ENCODE measurements at regions not wholly inside any gene's neighbourhood (a gene's known extent, or its start where the extent isn't known, plus 50 kb on each side); places are given as distances from the start of the nearest gene placed in this dataset.
A peak's percentile ranks its signal among the peaks of the same experiment; 100 is the strongest.

- no peaks in the 10 kb centered on the region for H3K27me3 ChIP-seq (ENCODE audit: control insufficient read depth, insufficient read depth, low read length)
- H3K36me3 ChIP-seq (ENCODE audit: control insufficient read depth, insufficient read depth, low read length): no peaks in the 10 kb centered on the region
- H3K27ac ChIP-seq (ENCODE audit: low read depth, low read length): no peak overlapping the region
- H3K9me3 ChIP-seq (ENCODE audit: control insufficient read depth, insufficient read depth, low read depth, low read length): peaks cover 3% of the 10 kb centered on the region; the same call in 1 of the 2 replicates
- H3K4me1 ChIP-seq (ENCODE audit: control insufficient read depth, insufficient read depth, low read length): no peaks in the 10 kb centered on the region
- H3K9ac ChIP-seq (ENCODE audit: low read length): no peak overlapping the region
- H3K4me3 ChIP-seq (ENCODE audit: low read depth, low read length): no peak overlapping the region
Observed at GRCh38 chr9:94159069-94159939, 75.0 kb downstream of the PTPDC1 start.

- no peak overlapping the region for H3K27ac ChIP-seq (ENCODE audit: low read depth, low read length)
- H3K4me3 ChIP-seq (ENCODE audit: low read depth, low read length): no peak overlapping the region
Observed at GRCh38 chr9:94160594-94161501, 76.6 kb downstream of the PTPDC1 start.

GRCh38 chr9:94161673-94162072 is 77.4 kb downstream of the PTPDC1 start:
- Histone ChIP-seq H3K4me1 (ENCODE audit: control insufficient read depth, insufficient read depth, low read length) (no peaks in the 10 kb centered on the region), H3K27ac (ENCODE audit: low read depth, low read length) (no peak overlapping the region), H3K36me3 (ENCODE audit: control insufficient read depth, insufficient read depth, low read length) (no peaks in the 10 kb centered on the region), H3K27me3 (ENCODE audit: control insufficient read depth, insufficient read depth, low read length) (no peaks in the 10 kb centered on the region), H3K4me3 (ENCODE audit: low read depth, low read length) (no peak overlapping the region), H3K9me3 (ENCODE audit: control insufficient read depth, insufficient read depth, low read depth, low read length) (no peaks in the 10 kb centered on the region), H3K9ac (ENCODE audit: low read length) (no peak overlapping the region)

More at GRCh38 chr9:94160594-94161501, 76.6 kb downstream of the PTPDC1 start:
- H3K9ac ChIP-seq (ENCODE audit: low read length): no peak overlapping the region
- no peaks in the 10 kb centered on the region for H3K9me3 ChIP-seq (ENCODE audit: control insufficient read depth, insufficient read depth, low read depth, low read length)
- H3K36me3 ChIP-seq (ENCODE audit: control insufficient read depth, insufficient read depth, low read length): no peaks in the 10 kb centered on the region
- H3K4me1 ChIP-seq (ENCODE audit: control insufficient read depth, insufficient read depth, low read length): no peaks in the 10 kb centered on the region
- H3K27me3 ChIP-seq (ENCODE audit: control insufficient read depth, insufficient read depth, low read length): no peaks in the 10 kb centered on the region

GRCh38 chr9:94164806-94165549 is 80.7 kb downstream of the PTPDC1 start:
- H3K4me1 ChIP-seq (ENCODE audit: control insufficient read depth, insufficient read depth, low read length): peaks cover 10% of the 10 kb centered on the region; the same call in 1 of the 2 replicates
- H3K36me3 ChIP-seq (ENCODE audit: control insufficient read depth, insufficient read depth, low read length): peaks cover 9% of the 10 kb centered on the region; the same call in 1 of the 2 replicates
- H3K9me3 ChIP-seq (ENCODE audit: control insufficient read depth, insufficient read depth, low read depth, low read length): no peaks in the 10 kb centered on the region
- no peak overlapping the region for H3K9ac ChIP-seq (ENCODE audit: low read length)
- H3K27ac ChIP-seq (ENCODE audit: low read depth, low read length): no peak overlapping the region
- H3K27me3 ChIP-seq (ENCODE audit: control insufficient read depth, insufficient read depth, low read length): no peaks in the 10 kb centered on the region
- no peak overlapping the region for H3K4me3 ChIP-seq (ENCODE audit: low read depth, low read length)

GRCh38 chr9:94165592-94166235 is 81.5 kb downstream of the PTPDC1 start:
- Histone ChIP-seq H3K9me3 (ENCODE audit: control insufficient read depth, insufficient read depth, low read depth, low read length) (no peaks in the 10 kb centered on the region), H3K27ac (ENCODE audit: low read depth, low read length) (no peak overlapping the region; the same call in 1 of the 2 replicates), H3K36me3 (ENCODE audit: control insufficient read depth, insufficient read depth, low read length) (peaks cover 9% of the 10 kb centered on the region; the same call in 1 of the 2 replicates), H3K27me3 (ENCODE audit: control insufficient read depth, insufficient read depth, low read length) (no peaks in the 10 kb centered on the region), H3K4me1 (ENCODE audit: control insufficient read depth, insufficient read depth, low read length) (peaks cover 10% of the 10 kb centered on the region; the same call in 1 of the 2 replicates), H3K9ac (ENCODE audit: low read length) (peak overlapping the region; percentile 100), H3K4me3 (ENCODE audit: low read depth, low read length) (peak overlapping the region; percentile 83)

GRCh38 chr9:94166236-94166975 is 82.1 kb downstream of the PTPDC1 start:
- Histone ChIP-seq H3K9ac (ENCODE audit: low read length) (peak overlapping the region; percentile 100), H3K27ac (ENCODE audit: low read depth, low read length) (peak overlapping the region; percentile 99), H3K4me1 (ENCODE audit: control insufficient read depth, insufficient read depth, low read length) (peaks cover 10% of the 10 kb centered on the region; the same call in 1 of the 2 replicates), H3K9me3 (ENCODE audit: control insufficient read depth, insufficient read depth, low read depth, low read length) (no peaks in the 10 kb centered on the region), H3K4me3 (ENCODE audit: low read depth, low read length) (peak overlapping the region; percentile 83), H3K27me3 (ENCODE audit: control insufficient read depth, insufficient read depth, low read length) (no peaks in the 10 kb centered on the region), H3K36me3 (ENCODE audit: control insufficient read depth, insufficient read depth, low read length) (peaks cover 9% of the 10 kb centered on the region; the same call in 1 of the 2 replicates)

GRCh38 chr9:94166976-94167346 is 82.7 kb downstream of the PTPDC1 start:
- peaks cover 10% of the 10 kb centered on the region; the same call in 1 of the 2 replicates for H3K4me1 ChIP-seq (ENCODE audit: control insufficient read depth, insufficient read depth, low read length)
- H3K4me3 ChIP-seq (ENCODE audit: low read depth, low read length): peak overlapping the region; percentile 83
- H3K27me3 ChIP-seq (ENCODE audit: control insufficient read depth, insufficient read depth, low read length): no peaks in the 10 kb centered on the region
- H3K36me3 ChIP-seq (ENCODE audit: control insufficient read depth, insufficient read depth, low read length): peaks cover 10% of the 10 kb centered on the region; the same call in 1 of the 2 replicates
- peak overlapping the region; percentile 96 for H3K27ac ChIP-seq (ENCODE audit: low read depth, low read length)
- H3K9me3 ChIP-seq (ENCODE audit: control insufficient read depth, insufficient read depth, low read depth, low read length): no peaks in the 10 kb centered on the region
- H3K9ac ChIP-seq (ENCODE audit: low read length): peak overlapping the region; percentile 95

GRCh38 chr9:94167376-94167890 is 83.2 kb downstream of the PTPDC1 start:
- Histone ChIP-seq H3K27me3 (ENCODE audit: control insufficient read depth, insufficient read depth, low read length) (no peaks in the 10 kb centered on the region), H3K27ac (ENCODE audit: low read depth, low read length) (peak overlapping the region; percentile 96), H3K4me3 (ENCODE audit: low read depth, low read length) (peak overlapping the region; percentile 83), H3K9me3 (ENCODE audit: control insufficient read depth, insufficient read depth, low read depth, low read length) (no peaks in the 10 kb centered on the region), H3K9ac (ENCODE audit: low read length) (peak overlapping the region; percentile 95), H3K36me3 (ENCODE audit: control insufficient read depth, insufficient read depth, low read length) (peaks cover 13% of the 10 kb centered on the region; the same call in 1 of the 2 replicates), H3K4me1 (ENCODE audit: control insufficient read depth, insufficient read depth, low read length) (peaks cover 10% of the 10 kb centered on the region; the same call in 1 of the 2 replicates)

GRCh38 chr9:94168203-94169000 is 84.1 kb downstream of the PTPDC1 start:
- Histone ChIP-seq H3K27me3 (ENCODE audit: control insufficient read depth, insufficient read depth, low read length) (no peaks in the 10 kb centered on the region), H3K27ac (ENCODE audit: low read depth, low read length) (no peak overlapping the region), H3K4me3 (ENCODE audit: low read depth, low read length) (peak overlapping the region; percentile 83), H3K9me3 (ENCODE audit: control insufficient read depth, insufficient read depth, low read depth, low read length) (no peaks in the 10 kb centered on the region), H3K4me1 (ENCODE audit: control insufficient read depth, insufficient read depth, low read length) (peaks cover 16% of the 10 kb centered on the region; the same call in 1 of the 2 replicates), H3K36me3 (ENCODE audit: control insufficient read depth, insufficient read depth, low read length) (peaks cover 17% of the 10 kb centered on the region; the same call in 1 of the 2 replicates), H3K9ac (ENCODE audit: low read length) (peak overlapping the region; percentile 95)

Measured in HUES6 (cell line).